Activated B cell treated with CpG ODN at 0.5 μM for 24 hours (primary cell): ENCODE measurements at regions not wholly inside any gene's neighbourhood (a gene's known extent, or its start where the extent isn't known, plus 50 kb on each side); places are given as distances from the start of the nearest gene placed in this dataset.

Experiments
- ATAC-seq: fragments of 200-7000 bp; cut with Tn5 transposase; one replicate; pipeline ENCODE4 v1.10.0; 2021; ENCODE audit warnings: low read depth, mild to moderate bottlenecking, moderate library complexity
- CTCF ChIA-PET: fragments of 350-600 bp; sonication (Branson Sonifier 250); formaldehyde crosslinking; loops from one replicate; lab custom pipeline; 2021; ENCODE audit warnings: antibody characterized with exemption; lab: Charles Lee
- POLR2A ChIA-PET: fragments of 350-600 bp; sonication (Branson Sonifier 250); formaldehyde crosslinking; loops from one replicate; lab custom pipeline; 2021; ENCODE audit warnings: antibody characterized with exemption; lab: Charles Lee
- DNase-seq: peaks from one replicate; pipeline ENCODE4 v3.0.0; 2022
- H3K27ac Mint-ChIP-seq: one replicate; pipeline ENCODE4 v1.8.0; 2020; ENCODE audit warnings: mixed read lengths
- H3K27me3 Mint-ChIP-seq: one replicate; pipeline ENCODE4 v1.8.0; 2021; ENCODE audit warnings: mixed read lengths
- H3K36me3 Mint-ChIP-seq: one replicate; pipeline ENCODE4 v1.8.0; 2021; ENCODE audit warnings: low read depth, mixed read lengths
- H3K4me1 Mint-ChIP-seq: one replicate; pipeline ENCODE4 v1.8.0; 2021; ENCODE audit warnings: mixed read lengths
- H3K4me3 Mint-ChIP-seq: one replicate; pipeline ENCODE4 v1.8.0; 2020; ENCODE audit warnings: mild to moderate bottlenecking, mixed read lengths
- H3K9me3 Mint-ChIP-seq: one replicate; pipeline ENCODE4 v1.8.0; 2020; ENCODE audit warnings: mixed read lengths
- CTCF ChIP-seq: fragments of 200-600 bp; IDR thresholded peaks from one replicate; pipeline ENCODE4 v1.8.0; 2022; ENCODE audit warnings: antibody characterized with exemption, mild to moderate bottlenecking
- intact Hi-C: fragments of 100-400 bp; cut with micrococcal nuclease; formaldehyde crosslinking; loops from one replicate; pipeline ENCODE4 v1.15.1; 2024

GRCh38 chr10:50961297-50961696 lies 75.9 kb upstream of the A1CF start:
- Mint-ChIP-seq H3K36me3 (no peaks in the 10 kb centered on the region), H3K4me1 (no peaks in the 10 kb centered on the region), H3K9me3 (no peaks in the 10 kb centered on the region), H3K4me3 (no peak overlapping the region), H3K27ac (no peak overlapping the region), H3K27me3 (no peaks in the 10 kb centered on the region)
- no peak for ATAC-seq
- ChIA-PET CTCF (no interaction called here), POLR2A (no interaction called here)
- intact Hi-C loops: no loop called here
- DNase-seq: no peak
- no peak for TF ChIP-seq CTCF

GRCh38 chr10:50963063-50963462 lies 77.6 kb upstream of the A1CF start:
- POLR2A ChIA-PET: no interaction called here
- CTCF ChIA-PET: no interaction called here
- intact Hi-C loops: no loop called here
- Mint-ChIP-seq H3K36me3 (no peaks in the 10 kb centered on the region), H3K27me3 (no peaks in the 10 kb centered on the region), H3K27ac (no peak overlapping the region), H3K9me3 (no peaks in the 10 kb centered on the region), H3K4me1 (no peaks in the 10 kb centered on the region), H3K4me3 (no peak overlapping the region)
- no peak for TF ChIP-seq CTCF
- no peak for ATAC-seq
- DNase-seq: no peak

GRCh38 chr10:50968386-50969091 lies 83.1 kb upstream of the A1CF start:
- Mint-ChIP-seq H3K36me3 (no peaks in the 10 kb centered on the region), H3K9me3 (no peaks in the 10 kb centered on the region), H3K27ac (no peak overlapping the region), H3K4me1 (no peaks in the 10 kb centered on the region), H3K4me3 (no peak overlapping the region), H3K27me3 (peaks cover 2% of the 10 kb centered on the region)
- ChIA-PET POLR2A (no interaction called here), CTCF (no interaction called here)
- no peak for TF ChIP-seq CTCF
- intact Hi-C loops: no loop called here
- DNase-seq (no peak), ATAC-seq (no peak)

GRCh38 chr10:50972591-50972990 lies 87.2 kb upstream of the A1CF start:
- no peaks in the 10 kb centered on the region for H3K4me1 Mint-ChIP-seq
- CTCF ChIA-PET: no interaction called here
- POLR2A ChIA-PET: no interaction called here

GRCh38 chr10:50981385-50981784 lies 92.9 kb upstream of the PRKG1 start:
- Mint-ChIP-seq H3K4me1 (no peaks in the 10 kb centered on the region), H3K27ac (no peak overlapping the region), H3K4me3 (no peak overlapping the region), H3K36me3 (no peaks in the 10 kb centered on the region), H3K9me3 (no peaks in the 10 kb centered on the region), H3K27me3 (peaks cover 9% of the 10 kb centered on the region)
- intact Hi-C loops: no loop called here
- CTCF ChIA-PET: no interaction called here
- POLR2A ChIA-PET: no interaction called here
- no peak for TF ChIP-seq CTCF
- DNase-seq (no peak), ATAC-seq (no peak)

More at GRCh38 chr10:50972591-50972990, 87.2 kb upstream of the A1CF start:
- Mint-ChIP-seq H3K27ac (no peak overlapping the region), H3K4me3 (no peak overlapping the region), H3K36me3 (no peaks in the 10 kb centered on the region), H3K27me3 (peaks cover 3% of the 10 kb centered on the region), H3K9me3 (no peaks in the 10 kb centered on the region)
- DNase-seq (no peak), ATAC-seq (no peak)
- TF ChIP-seq CTCF: no peak
- intact Hi-C loops: no loop called here
